B cell (primary cell): ENCODE measurements at regions not wholly inside any gene's neighbourhood (a gene's known extent, or its start where the extent isn't known, plus 50 kb on each side); places are given as distances from the start of the nearest gene placed in this dataset.

Experiments
- ATAC-seq: fragments of 200-7000 bp; cut with Tn5 transposase; one replicate; pipeline ENCODE4 v1.10.0; 2021; ENCODE audit warnings: low read depth, mild to moderate bottlenecking, moderate number of reproducible peaks, moderate library complexity
- CTCF ChIA-PET: fragments of 350-600 bp; sonication (Branson Sonifier 250); formaldehyde crosslinking; loops from one replicate; lab custom pipeline; 2021; ENCODE audit warnings: antibody characterized with exemption, inconsistent platforms; lab: Charles Lee
- POLR2A ChIA-PET: fragments of 350-600 bp; sonication (Branson Sonifier 250); formaldehyde crosslinking; loops from one replicate; lab custom pipeline; 2021; ENCODE audit warnings: antibody characterized with exemption; lab: Charles Lee
- DNase-seq: peaks from one replicate; pipeline ENCODE4 v3.0.0; 2013
- H2AFZ ChIP-seq: 2 replicates; pipeline ENCODE4 v1.6.1; 2012; ENCODE audit warnings: mild to moderate bottlenecking, low read depth, low read length; ENCODE audit not compliant: insufficient read depth, poor library complexity, severe bottlenecking
- H3K27ac ChIP-seq, 2 donors: 1 replicate in 1 of 2; 2 replicates in 1 of 2; pipeline ENCODE4 v1.5.1; 2012 to 2013; ENCODE audit warnings: low read length in 2 of 2, mild to moderate bottlenecking in 2 of 2, moderate library complexity in 1 of 2
- H3K27me3 ChIP-seq, 4 experiments: fragments of 200-600 bp in 1 of 4; sonication (generic) in 1 of 4; replicated peaks in 1 of 4; 1 replicate in 2 of 4; 2 replicates in 2 of 4; pipeline versions ENCODE4 v1.6.1 to v1.7.0; 2013 to 2016; ENCODE audit warnings: low read length in 3 of 4, mild to moderate bottlenecking in 2 of 4, mixed read lengths in 1 of 4, moderate library complexity in 1 of 4; ENCODE audit not compliant: insufficient read depth in 4 of 4, control insufficient read depth in 3 of 4; ENCODE audit errors: control extremely low read depth in 1 of 4
- H3K36me3 ChIP-seq, 2 experiments: replicated peaks in 1 of 2; 1 replicate in 1 of 2; 2 replicates in 1 of 2; pipeline versions ENCODE4 v1.6.1 to v1.7.1; 2013; ENCODE audit warnings: low read length in 1 of 2; ENCODE audit not compliant: insufficient read depth in 2 of 2, control insufficient read depth in 1 of 2; ENCODE audit errors: control extremely low read depth in 1 of 2, extremely low read depth in 1 of 2
- H3K4me1 ChIP-seq, 2 donors: fragments of 200-600 bp in 1 of 2; sonication (generic) in 1 of 2; 1 replicate in 1 of 2; 2 replicates in 1 of 2; pipeline versions ENCODE4 v1.5.1 to v1.6.1; 2013 to 2017; ENCODE audit warnings: low read length in 2 of 2; ENCODE audit not compliant: control insufficient read depth in 2 of 2, insufficient read depth in 2 of 2
- H3K4me2 ChIP-seq: replicated peaks from 2 replicates; pipeline ENCODE3; 2012; ENCODE audit warnings: mild to moderate bottlenecking, low read depth, low read length; ENCODE audit not compliant: poor library complexity, severe bottlenecking
- H3K4me3 ChIP-seq, 5 experiments: fragments of 200-600 bp in 1 of 5; sonication (generic) in 1 of 5; 1 replicate in 3 of 5; 2 replicates in 2 of 5; pipeline versions ENCODE4 v1.5.1 to v1.7.0; 2011 to 2016; ENCODE audit warnings: low read length in 4 of 5, mild to moderate bottlenecking in 4 of 5, low read depth in 2 of 5, control low read depth in 1 of 5, moderate library complexity in 1 of 5; ENCODE audit not compliant: insufficient read depth in 1 of 5; ENCODE audit errors: control extremely low read depth in 1 of 5, extremely low read depth in 1 of 5
- H3K79me2 ChIP-seq: fragments of 200-600 bp; sonication (generic); one replicate; pipeline ENCODE4 v1.6.0; 2016; ENCODE audit warnings: low read length; ENCODE audit not compliant: control insufficient read depth, insufficient read depth
- H3K9ac ChIP-seq: fragments of 200-600 bp; sonication (generic); 2 replicates; pipeline ENCODE4 v1.6.1; 2017; ENCODE audit warnings: mild to moderate bottlenecking, low read length, moderate library complexity
- H3K9me3 ChIP-seq, 3 donors: one replicate each; pipeline versions ENCODE4 v1.6.1 to v1.7.1; 2013; ENCODE audit warnings: low read length in 2 of 3; ENCODE audit not compliant: control insufficient read depth in 2 of 3, insufficient read depth in 1 of 3; ENCODE audit errors: control extremely low read depth in 1 of 3
- H4K20me1 ChIP-seq: 2 replicates; pipeline ENCODE4 v1.6.0; 2012; ENCODE audit warnings: mild to moderate bottlenecking, low read length; ENCODE audit not compliant: insufficient read depth, control insufficient read depth, poor library complexity, severe bottlenecking
- H3K27ac Mint-ChIP-seq: one replicate; pipeline ENCODE4 v1.8.0; 2021; ENCODE audit warnings: mixed read lengths
- H3K27me3 Mint-ChIP-seq: one replicate; pipeline ENCODE4 v1.8.0; 2021; ENCODE audit warnings: mixed read lengths
- H3K4me1 Mint-ChIP-seq: one replicate; pipeline ENCODE4 v1.8.0; 2021; ENCODE audit warnings: mixed read lengths
- H3K4me3 Mint-ChIP-seq: one replicate; pipeline ENCODE4 v1.8.0; 2021; ENCODE audit warnings: mixed read lengths
- H3K9me3 Mint-ChIP-seq: one replicate; pipeline ENCODE4 v1.8.0; 2022; ENCODE audit warnings: mixed read lengths; ENCODE audit not compliant: insufficient read depth
- EZH2 ChIP-seq: IDR thresholded peaks from 2 replicates; pipeline ENCODE4 v1.6.1; 2012; ENCODE audit warnings: borderline replicate concordance, low read depth, mild to moderate bottlenecking, moderate library complexity, low read length; ENCODE audit not compliant: insufficient read depth, poor library complexity, severe bottlenecking
- WGBS: methylation state at CpG from one replicate; pipeline ENCODE4 v1.1.5; 2013; ENCODE audit warnings: missing lambda C conversion rate; ENCODE audit not compliant: insufficient coverage; 5-methylcytosine and 5-hydroxymethylcytosine counted together
- intact Hi-C: fragments of 100-400 bp; cut with micrococcal nuclease; formaldehyde crosslinking; loops from one replicate; pipeline ENCODE4 v1.10.0; 2022
- TF ChIP-seq, protein P1 (sequence below): fragments of 200-600 bp; IDR thresholded peaks from one replicate; pipeline ENCODE4 v1.8.0; 2022; ENCODE audit warnings: antibody characterized with exemption, mild to moderate bottlenecking

- Mint-ChIP-seq H3K27ac (no peak overlapping the region), H3K4me3 (no peak overlapping the region), H3K9me3 (no peaks in the 10 kb centered on the region), H3K27me3 (no peaks in the 10 kb centered on the region), H3K4me1 (no peaks in the 10 kb centered on the region)
- TF ChIP-seq EZH2, result no peak
- TF ChIP-seq, protein P1, sequence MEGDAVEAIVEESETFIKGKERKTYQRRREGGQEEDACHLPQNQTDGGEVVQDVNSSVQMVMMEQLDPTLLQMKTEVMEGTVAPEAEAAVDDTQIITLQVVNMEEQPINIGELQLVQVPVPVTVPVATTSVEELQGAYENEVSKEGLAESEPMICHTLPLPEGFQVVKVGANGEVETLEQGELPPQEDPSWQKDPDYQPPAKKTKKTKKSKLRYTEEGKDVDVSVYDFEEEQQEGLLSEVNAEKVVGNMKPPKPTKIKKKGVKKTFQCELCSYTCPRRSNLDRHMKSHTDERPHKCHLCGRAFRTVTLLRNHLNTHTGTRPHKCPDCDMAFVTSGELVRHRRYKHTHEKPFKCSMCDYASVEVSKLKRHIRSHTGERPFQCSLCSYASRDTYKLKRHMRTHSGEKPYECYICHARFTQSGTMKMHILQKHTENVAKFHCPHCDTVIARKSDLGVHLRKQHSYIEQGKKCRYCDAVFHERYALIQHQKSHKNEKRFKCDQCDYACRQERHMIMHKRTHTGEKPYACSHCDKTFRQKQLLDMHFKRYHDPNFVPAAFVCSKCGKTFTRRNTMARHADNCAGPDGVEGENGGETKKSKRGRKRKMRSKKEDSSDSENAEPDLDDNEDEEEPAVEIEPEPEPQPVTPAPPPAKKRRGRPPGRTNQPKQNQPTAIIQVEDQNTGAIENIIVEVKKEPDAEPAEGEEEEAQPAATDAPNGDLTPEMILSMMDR, result no peak
- Histone ChIP-seq H3K9ac (no peak overlapping the region), H4K20me1 (no peaks in the 10 kb centered on the region), H3K27ac (no peak overlapping the region), H3K4me1 (no peaks in the 10 kb centered on the region), H3K9me3 (no peaks in the 10 kb centered on the region), H3K79me2 (no peaks in the 10 kb centered on the region), H2AFZ (no peak overlapping the region), H3K27me3 (no peaks in the 10 kb centered on the region), H3K4me2 (no peak overlapping the region), H3K4me3 (no peak overlapping the region), H3K36me3 (no peaks in the 10 kb centered on the region)
- intact Hi-C loops, result no loop called here
- no peak for DNase-seq
- ATAC-seq, result no peak
- WGBS, result no CpG with 5 or more reads among the region's 3 CpGs
- ChIA-PET CTCF (no interaction called here), POLR2A (no interaction called here)
Observed at GRCh38 chr3:168959731-168960130, 703.8 kb downstream of the MECOM start.

DNA sequence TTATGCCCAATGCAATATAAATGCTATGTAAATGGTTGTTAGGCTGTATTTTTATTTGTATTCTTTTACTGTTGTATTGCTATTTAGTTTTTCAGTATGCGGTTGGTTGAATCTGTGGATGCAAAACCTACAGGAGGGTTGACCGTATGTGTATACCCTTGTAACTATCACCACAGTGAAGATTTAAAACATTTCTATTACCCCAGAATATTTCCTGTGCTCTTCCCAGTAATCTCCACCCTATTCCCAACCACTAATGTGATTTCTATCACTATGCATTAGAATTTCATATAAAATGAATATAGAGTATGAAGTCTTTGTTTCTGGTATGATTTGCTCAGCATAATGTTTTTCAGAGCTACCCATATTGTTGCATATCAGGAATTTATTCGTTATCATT is 705.0 kb downstream of the MECOM start:
- Histone ChIP-seq H3K9me3 (no peaks in the 10 kb centered on the region), H4K20me1 (no peaks in the 10 kb centered on the region), H3K4me3 (no peak overlapping the region), H3K27ac (no peak overlapping the region), H3K4me1 (no peaks in the 10 kb centered on the region), H3K4me2 (no peak overlapping the region), H3K9ac (no peak overlapping the region), H3K36me3 (no peaks in the 10 kb centered on the region), H3K79me2 (no peaks in the 10 kb centered on the region), H2AFZ (no peak overlapping the region), H3K27me3 (no peaks in the 10 kb centered on the region)
- Mint-ChIP-seq H3K27me3 (no peaks in the 10 kb centered on the region), H3K27ac (no peak overlapping the region), H3K4me1 (no peaks in the 10 kb centered on the region), H3K4me3 (no peak overlapping the region), H3K9me3 (no peaks in the 10 kb centered on the region)
- TF ChIP-seq EZH2, result no peak
- TF ChIP-seq, protein P1, result no peak
- no peak for DNase-seq
- intact Hi-C loops, result no loop called here
- ATAC-seq, result no peak
- ChIA-PET POLR2A (no interaction called here), CTCF (no interaction called here)
- no CpG with 5 or more reads among the region's 3 CpGs for WGBS
